ENCODE measurements at regions not wholly inside any gene's neighbourhood (a gene's known extent, or its start where the extent isn't known, plus 50 kb on each side); places are given as distances from the start of the nearest gene placed in this dataset.

DNA sequence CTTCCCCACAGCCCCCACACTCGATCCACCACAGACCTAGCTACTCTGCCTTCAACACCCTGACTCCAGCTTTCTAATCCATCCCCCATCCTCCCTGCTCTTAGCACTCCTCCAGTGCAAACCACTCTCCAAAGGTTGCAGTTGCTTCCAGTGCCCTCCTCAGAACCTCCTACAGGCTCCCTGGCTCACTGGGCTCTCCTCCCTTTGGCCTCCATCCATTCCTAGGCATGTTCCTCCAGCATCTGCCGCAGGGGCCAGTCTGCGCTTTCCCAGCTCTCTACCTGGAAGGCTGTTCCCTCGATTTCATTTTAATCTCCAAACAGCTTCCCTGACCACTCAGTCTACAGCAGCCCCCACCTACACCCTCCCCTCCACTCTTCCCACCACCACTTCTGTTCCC lies 133.8 kb downstream of the SPATA19 start (continued):
- no peak for TF ChIP-seq E2F4 (CRISPR knock-in tag; IDR thresholded peaks at IDR 0.05; ENCODE audit: borderline replicate concordance, low read depth)
- TF ChIP-seq ZNF232 (CRISPR knock-in tag; IDR thresholded peaks at IDR 0.05), result no peak
- no peak for TF ChIP-seq CREB1 (CRISPR knock-in tag; IDR thresholded peaks at IDR 0.05)
- no peak for TF ChIP-seq IRF2 (CRISPR knock-in tag; IDR thresholded peaks at IDR 0.05; ENCODE audit: borderline replicate concordance, low read depth)
- TF ChIP-seq GRHL2 (CRISPR knock-in tag; IDR thresholded peaks at IDR 0.05; ENCODE audit: insufficient replicate concordance, severe bottlenecking), result no peak
- TF ChIP-seq ZNF671 (CRISPR knock-in tag; IDR thresholded peaks at IDR 0.05), result no peak
- TF ChIP-seq NR2C2 (CRISPR knock-in tag; IDR thresholded peaks at IDR 0.05), result no peak
- TF ChIP-seq ZSCAN18 (CRISPR knock-in tag; IDR thresholded peaks at IDR 0.05), result no peak
- TF ChIP-seq AFF4 (CRISPR knock-in tag; IDR thresholded peaks at IDR 0.05; ENCODE audit: borderline replicate concordance), result no peak
- no peak for TF ChIP-seq ZNF263 (CRISPR knock-in tag; IDR thresholded peaks at IDR 0.05; ENCODE audit: low read depth)

- H3K4me1 Mint-ChIP-seq, result peaks cover 17% of the 10 kb centered on the region
- POLR2A ChIA-PET, result no interaction called here
- TF ChIP-seq MYBL2 (CRISPR knock-in tag; IDR thresholded peaks at IDR 0.05) (no peak), SMAD3 (CRISPR knock-in tag; IDR thresholded peaks at IDR 0.05; ENCODE audit: borderline replicate concordance) (no peak), ZBTB21 (CRISPR knock-in tag; IDR thresholded peaks at IDR 0.05; ENCODE audit: borderline replicate concordance) (no peak), ZNF232 (CRISPR knock-in tag; IDR thresholded peaks at IDR 0.05) (no peak), ATF1 (CRISPR knock-in tag; IDR thresholded peaks at IDR 0.05) (no peak), SP1 (CRISPR knock-in tag; conservative IDR thresholded peaks at IDR 0.05) (no peak), CBFB (CRISPR knock-in tag; IDR thresholded peaks at IDR 0.05; ENCODE audit: low read depth) (no peak), MLX (CRISPR knock-in tag; IDR thresholded peaks at IDR 0.05) (no peak), GABPB1 (CRISPR knock-in tag; IDR thresholded peaks at IDR 0.05) (no peak), FOXP4 (CRISPR knock-in tag; IDR thresholded peaks at IDR 0.05) (no peak), ETV6 (CRISPR knock-in tag; IDR thresholded peaks at IDR 0.05) (no peak), OVOL2 (CRISPR knock-in tag; IDR thresholded peaks at IDR 0.05; ENCODE audit: borderline replicate concordance) (no peak), JUN (CRISPR knock-in tag; IDR thresholded peaks at IDR 0.05) (no peak), CDX4 (CRISPR knock-in tag; IDR thresholded peaks at IDR 0.05; ENCODE audit: borderline replicate concordance) (no peak)
- TF ChIP-seq, protein P1, sequence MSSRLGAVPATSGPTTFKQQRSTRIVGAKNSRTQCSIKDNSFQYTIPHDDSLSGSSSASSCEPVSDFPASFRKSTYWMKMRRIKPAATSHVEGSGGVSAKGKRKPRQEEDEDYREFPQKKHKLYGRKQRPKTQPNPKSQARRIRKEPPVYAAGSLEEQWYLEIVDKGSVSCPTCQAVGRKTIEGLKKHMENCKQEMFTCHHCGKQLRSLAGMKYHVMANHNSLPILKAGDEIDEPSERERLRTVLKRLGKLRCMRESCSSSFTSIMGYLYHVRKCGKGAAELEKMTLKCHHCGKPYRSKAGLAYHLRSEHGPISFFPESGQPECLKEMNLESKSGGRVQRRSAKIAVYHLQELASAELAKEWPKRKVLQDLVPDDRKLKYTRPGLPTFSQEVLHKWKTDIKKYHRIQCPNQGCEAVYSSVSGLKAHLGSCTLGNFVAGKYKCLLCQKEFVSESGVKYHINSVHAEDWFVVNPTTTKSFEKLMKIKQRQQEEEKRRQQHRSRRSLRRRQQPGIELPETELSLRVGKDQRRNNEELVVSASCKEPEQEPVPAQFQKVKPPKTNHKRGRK (CRISPR knock-in tag; IDR thresholded peaks at IDR 0.05; ENCODE audit: borderline replicate concordance), result no peak
- TF ChIP-seq, protein P2, sequence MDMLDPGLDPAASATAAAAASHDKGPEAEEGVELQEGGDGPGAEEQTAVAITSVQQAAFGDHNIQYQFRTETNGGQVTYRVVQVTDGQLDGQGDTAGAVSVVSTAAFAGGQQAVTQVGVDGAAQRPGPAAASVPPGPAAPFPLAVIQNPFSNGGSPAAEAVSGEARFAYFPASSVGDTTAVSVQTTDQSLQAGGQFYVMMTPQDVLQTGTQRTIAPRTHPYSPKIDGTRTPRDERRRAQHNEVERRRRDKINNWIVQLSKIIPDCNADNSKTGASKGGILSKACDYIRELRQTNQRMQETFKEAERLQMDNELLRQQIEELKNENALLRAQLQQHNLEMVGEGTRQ (CRISPR knock-in tag; IDR thresholded peaks at IDR 0.05), result no peak
Measured at GRCh38 chr11:133710681-133711240, 134.6 kb downstream of the SPATA19 start.

More at GRCh38 chr11:133710681-133711240, 134.6 kb downstream of the SPATA19 start:
- no peak for ATAC-seq
- Mint-ChIP-seq H3K27me3 (ENCODE audit: low read depth) (peaks cover 34% of the 10 kb centered on the region), H3K27ac (no peak overlapping the region), H3K4me3 (no peak overlapping the region), H3K36me3 (no peaks in the 10 kb centered on the region), H3K9me3 (no peaks in the 10 kb centered on the region)
- DNase-seq (ENCODE audit: low spot score), result no peak
- CTCF ChIA-PET, result interaction anchor here (1.3 to 2.4 kb wide), 3 partner anchors 111 to 632 kb away, joined by 5 to 8 read pairs (median 5); no protein-coding TSS in a partner anchor
